DOHH2 (cell line): ENCODE measurements at regions not wholly inside any gene's neighbourhood (a gene's known extent, or its start where the extent isn't known, plus 50 kb on each side); places are given as distances from the start of the nearest gene placed in this dataset.

Experiments
- CTCF ChIP-seq: fragments of 200-600 bp; sonication (generic); IDR thresholded peaks from one replicate; pipeline ENCODE4 v1.5.1; 2014; ENCODE audit warnings: antibody characterized with exemption, mild to moderate bottlenecking, low read depth, low read length; ENCODE audit not compliant: poor library complexity, severe bottlenecking
- EZH2phosphoT487 ChIP-seq: fragments of 200-600 bp; sonication (generic); IDR thresholded peaks from 2 replicates; pipeline ENCODE4 v1.6.1; 2017; ENCODE audit warnings: borderline replicate concordance, mild to moderate bottlenecking, antibody characterized with exemption, low read length, moderate library complexity, mixed read lengths

- TF ChIP-seq CTCF (no peak), EZH2phosphoT487 (no peak)
Measured at GRCh38 chr4:53907772-53908171, 156.6 kb downstream of the CHIC2 start.
